IMR-90 (cell line): ENCODE measurements at regions not wholly inside any gene's neighbourhood (a gene's known extent, or its start where the extent isn't known, plus 50 kb on each side); places are given as distances from the start of the nearest gene placed in this dataset.

ENCODE experiments used
- ATAC-seq: fragments of 200-7000 bp; cut with Tn5 transposase; 2 replicates; pipeline ENCODE4 v1.9.1; 2020; ENCODE audit warnings: low read depth, mild to moderate bottlenecking, moderate library complexity
- BruUV-seq: library from RNA; stranded (reverse); fragments of 400-500 nt; replicated peaks from 2 replicates; lab custom pipeline; 2021; lab: Mats Ljungman, UMichigan
- CTCF ChIA-PET: fragments of 300-600 bp; formaldehyde crosslinking; extraction: SDS; loops from one replicate; lab custom pipeline; 2021; ENCODE audit warnings: antibody characterized with exemption; lab: Yijun Ruan, JAX
- POLR2A ChIA-PET: fragments of 300-600 bp; sonication (Branson Sonifier 250); formaldehyde crosslinking; loops from one replicate; lab custom pipeline; 2022; ENCODE audit warnings: antibody characterized with exemption; ENCODE audit not compliant: unreplicated experiment; lab: Charles Lee
- DNase-seq: peaks from one replicate; pipeline ENCODE4 v3.0.0; 2013
- H2AFZ ChIP-seq: replicated peaks from 2 replicates; pipeline ENCODE3; 2013; ENCODE audit warnings: low read length, mild to moderate bottlenecking; ENCODE audit not compliant: poor library complexity
- H2AK5ac ChIP-seq: 2 replicates; pipeline ENCODE4 v1.6.1; 2013; ENCODE audit warnings: low read depth, low read length, inconsistent platforms
- H2AK9ac ChIP-seq: replicated peaks from 2 replicates; pipeline ENCODE3; 2013; ENCODE audit warnings: mild to moderate bottlenecking, low read depth, low read length, moderate library complexity; ENCODE audit not compliant: poor library complexity
- H2BK120ac ChIP-seq: 2 replicates; pipeline ENCODE4 v1.6.1; 2013; ENCODE audit warnings: low read depth, low read length, inconsistent platforms
- H2BK15ac ChIP-seq: 3 replicates; pipeline ENCODE4 v1.6.1; 2013; ENCODE audit warnings: low read depth, low read length, inconsistent platforms
- H2BK20ac ChIP-seq: 2 replicates; pipeline ENCODE4 v1.6.1; 2013; ENCODE audit warnings: low read depth, mild to moderate bottlenecking, inconsistent platforms, low read length, moderate library complexity
- H2BK5ac ChIP-seq: 2 replicates; pipeline ENCODE4 v1.6.1; 2013; ENCODE audit warnings: mild to moderate bottlenecking, low read depth, low read length, inconsistent platforms; ENCODE audit not compliant: poor library complexity, severe bottlenecking
- H3K14ac ChIP-seq: replicated peaks from 2 replicates; pipeline ENCODE4 v1.6.1; 2013; ENCODE audit warnings: low read depth, low read length, inconsistent platforms
- H3K18ac ChIP-seq: 2 replicates; pipeline ENCODE4 v1.6.1; 2013; ENCODE audit warnings: low read depth, low read length, control low read depth
- H3K23ac ChIP-seq: 2 replicates; pipeline ENCODE4 v1.6.1; 2013; ENCODE audit warnings: low read depth, low read length, inconsistent platforms
- H3K27ac ChIP-seq: 2 replicates; pipeline ENCODE4 v1.5.1; 2013; ENCODE audit warnings: mild to moderate bottlenecking, control low read depth, low read length; ENCODE audit not compliant: insufficient read depth
- H3K27me3 ChIP-seq: 2 replicates; pipeline ENCODE4 v1.6.1; 2013; ENCODE audit warnings: low read length; ENCODE audit not compliant: control insufficient read depth, insufficient read depth
- H3K36me3 ChIP-seq: 2 replicates; pipeline ENCODE4 v1.6.1; 2013; ENCODE audit warnings: low read length, mixed read lengths; ENCODE audit not compliant: control insufficient read depth, insufficient read depth
- H3K4ac ChIP-seq: 2 replicates; pipeline ENCODE4 v1.6.1; 2013; ENCODE audit warnings: low read depth, low read length, inconsistent platforms
- H3K4me1 ChIP-seq: 2 replicates; pipeline ENCODE4 v1.6.1; 2013; ENCODE audit warnings: low read length, mixed read lengths; ENCODE audit not compliant: control insufficient read depth, insufficient read depth
- H3K4me2 ChIP-seq: 2 replicates; pipeline ENCODE4 v1.6.1; 2013; ENCODE audit warnings: low read depth, mild to moderate bottlenecking, control low read depth, low read length, moderate library complexity
- H3K4me3 ChIP-seq: 2 replicates; pipeline ENCODE4 v1.5.1; 2013; ENCODE audit warnings: low read depth, mild to moderate bottlenecking, control low read depth, low read length, moderate library complexity; ENCODE audit not compliant: insufficient read depth
- H3K56ac ChIP-seq: 2 replicates; pipeline ENCODE4 v1.6.1; 2013; ENCODE audit warnings: low read length, inconsistent platforms; ENCODE audit not compliant: insufficient read depth; ENCODE audit errors: extremely low read depth
- H3K79me1 ChIP-seq, 2 experiments: 2 replicates each; pipeline ENCODE4 v1.6.1; 2013; ENCODE audit warnings: low read length in 2 of 2, inconsistent platforms in 1 of 2, low read depth in 1 of 2
- H3K9ac ChIP-seq: 2 replicates; pipeline ENCODE4 v1.6.1; 2013; ENCODE audit warnings: low read depth, low read length, control low read depth
- H3K9me1 ChIP-seq: 2 replicates; pipeline ENCODE4 v1.6.1; 2013; ENCODE audit warnings: low read length, inconsistent platforms; ENCODE audit not compliant: insufficient read depth
- H3K9me3 ChIP-seq: 2 replicates; pipeline ENCODE4 v1.6.1; 2013; ENCODE audit warnings: low read length; ENCODE audit not compliant: control insufficient read depth, insufficient read depth
- H4K20me1 ChIP-seq: 2 replicates; pipeline ENCODE4 v1.6.1; 2013; ENCODE audit warnings: low read length, inconsistent platforms; ENCODE audit not compliant: insufficient read depth
- H4K5ac ChIP-seq: 2 replicates; pipeline ENCODE4 v1.6.1; 2013; ENCODE audit warnings: mild to moderate bottlenecking, low read depth, low read length, control low read depth
- H4K8ac ChIP-seq, 2 experiments: 2 replicates each; pipeline ENCODE4 v1.6.1; 2013; ENCODE audit warnings: low read depth in 2 of 2, low read length in 2 of 2, control low read depth in 1 of 2, inconsistent platforms in 1 of 2
- H4K91ac ChIP-seq: 2 replicates; pipeline ENCODE4 v1.6.1; 2013; ENCODE audit warnings: low read depth, low read length, inconsistent platforms; ENCODE audit not compliant: insufficient read depth
- BHLHE40 ChIP-seq: fragments of 150-350 bp; IDR thresholded peaks from 2 replicates; pipeline ENCODE4 v1.6.1; 2016; ENCODE audit warnings: mild to moderate bottlenecking, low read depth, low read length
- CEBPB ChIP-seq: IDR thresholded peaks from 2 replicates; pipeline ENCODE4 v1.6.1; 2012; ENCODE audit warnings: low read depth, low read length, improper control_type of control experiment
- WGBS, 2 experiments: methylation state at CpG; one replicate each; pipeline versions ENCODE4 v1.1.5 to v1.1.7; 2013; ENCODE audit warnings: missing lambda C conversion rate in 2 of 2; ENCODE audit not compliant: insufficient read length in 1 of 2; ENCODE audit errors: extremely low coverage in 2 of 2; 5-methylcytosine and 5-hydroxymethylcytosine counted together
- dilution Hi-C: fragments of 300-500 bp; cut with HindIII; formaldehyde crosslinking; loops from one replicate; pipeline ENCODE4 v1.14.3; 2018; ENCODE audit warnings: low sequenced_read_pairs; ENCODE audit not compliant: unreplicated experiment
- in situ Hi-C: fragments of 300-500 bp; cut with MboI; formaldehyde crosslinking; loops from 3 replicates; pipeline ENCODE4 v1.14.3; 2019; ENCODE audit warnings: low sequenced_read_pairs, inconsistent platforms, mixed read lengths
- intact Hi-C: fragments of 100-400 bp; cut with micrococcal nuclease; formaldehyde crosslinking; loops from 2 replicates; pipeline ENCODE4 v1.10.0; 2022

DNA sequence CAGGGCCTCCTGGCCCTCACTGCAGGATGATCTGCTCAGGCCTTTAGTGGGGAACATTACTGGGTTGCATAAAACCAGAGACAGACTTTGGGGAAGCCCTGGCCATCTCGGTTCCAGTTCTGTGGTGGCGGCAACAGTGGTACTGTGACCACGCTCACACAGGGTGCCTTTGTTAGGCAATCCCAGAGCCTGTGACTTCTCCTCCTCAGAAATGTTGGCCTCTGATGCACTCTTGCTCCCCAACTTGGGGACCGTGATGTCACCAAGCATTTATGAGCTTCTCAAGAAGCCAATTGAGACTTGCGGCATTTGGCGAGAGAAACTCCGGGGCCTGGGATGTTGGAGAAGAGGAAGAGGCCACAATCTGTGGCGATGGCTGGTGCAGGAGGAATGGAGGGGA is 80.9 kb upstream of the PKDCC start:
- POLR2A ChIA-PET, result interaction anchor here (0.6 kb wide), 1 partner anchor 19 kb away, joined by 5 read pairs; no protein-coding TSS in a partner anchor
- Histone ChIP-seq H4K20me1 (no peaks in the 10 kb centered on the region), H2BK120ac (peak overlapping the region; percentile 22; the same call in 1 of the 2 replicates), H3K4me3 (no peak overlapping the region), H4K8ac (no peak overlapping the region; a peak in 1 of 4 replicates), H3K18ac (peak overlapping the region; percentile 7; the same call in 1 of the 2 replicates), H3K9me3 (no peaks in the 10 kb centered on the region), H4K91ac (peak overlapping the region; percentile 33; the same call in 1 of the 2 replicates), H2AFZ (peak overlapping the region; percentile 74), H2BK5ac (no peak overlapping the region), H3K79me1 (no peaks in the 10 kb centered on the region), H3K27ac (peak overlapping the region; percentile 5; the same call in 1 of the 2 replicates), H4K5ac (no peak overlapping the region; the same call in 1 of the 2 replicates), H3K4me2 (peak overlapping the region; percentile 4; the same call in 1 of the 2 replicates), H2AK5ac (peak overlapping the region; percentile 29; the same call in 1 of the 2 replicates), H2AK9ac (peak overlapping the region; percentile 6), H3K4ac (peak overlapping the region; percentile 24), H3K14ac (no peak overlapping the region), H2BK15ac (peak overlapping the region; percentile 21; the same call in 1 of the 3 replicates), H3K36me3 (no peaks in the 10 kb centered on the region), H3K27me3 (peaks cover 26% of the 10 kb centered on the region), H3K9me1 (peaks cover 11% of the 10 kb centered on the region), H2BK20ac (no peak overlapping the region; the same call in 1 of the 2 replicates), H3K9ac (no peak overlapping the region), H3K4me1 (peaks cover 27% of the 10 kb centered on the region), H3K56ac (no peak overlapping the region), H3K23ac (no peak overlapping the region)
- TF ChIP-seq CEBPB (peak; percentile 45; the same call in 1 of the 2 replicates), BHLHE40 (no peak)
- intact Hi-C loops, result loop anchor here (2.0 to 5.0 kb wide), 3 partner anchors 32 to 95 kb away; no protein-coding TSS in a partner anchor
- dilution Hi-C loops, result no loop called here
- in situ Hi-C loops, result no loop called here
- CTCF ChIA-PET, result no interaction called here
- no peak for ATAC-seq
- DNase-seq, result no peak
- no TSS peak for BruUV-seq
- 80% methylated on average over 3 of the region's 8 CpGs; no CpG with 5 or more reads in 1 of the 2 experiments for WGBS, 2 experiments
